ENCODE measurements at regions not wholly inside any gene's neighbourhood (a gene's known extent, or its start where the extent isn't known, plus 50 kb on each side); places are given as distances from the start of the nearest gene placed in this dataset.

DNA sequence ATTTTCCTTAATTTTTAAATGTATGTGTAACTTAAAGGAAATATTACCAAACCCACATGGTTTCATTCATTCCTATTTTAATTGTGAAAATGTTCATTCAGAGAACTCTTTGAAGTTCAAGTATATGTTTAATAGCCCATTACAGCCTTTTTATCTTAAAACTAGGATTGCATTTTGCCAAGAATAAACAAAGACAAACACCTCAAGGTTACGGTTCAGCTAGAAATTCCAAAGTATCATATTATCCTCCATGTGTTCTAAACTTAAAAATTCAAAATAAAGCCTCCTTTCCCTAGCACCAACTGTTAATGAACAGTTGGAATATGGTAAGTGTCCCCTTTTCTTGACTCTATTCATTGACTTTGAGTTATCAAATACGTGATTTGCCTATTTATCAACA, 215.6 kb upstream of the SEMA3E start:
- peaks cover 64% of the 10 kb centered on the region for H3K27me3 Mint-ChIP-seq (ENCODE audit: insufficient read depth, unreplicated experiment)
- H3K36me3 Mint-ChIP-seq (ENCODE audit: insufficient read depth, unreplicated experiment), result no peaks in the 10 kb centered on the region
- intact Hi-C loops (cut with micrococcal nuclease), result no loop called here
- H3K27ac Mint-ChIP-seq (ENCODE audit: low read depth, unreplicated experiment), result no peak overlapping the region
- CTCF ChIA-PET, result interaction anchor here (0.8 kb wide), 1 partner anchor 19 kb away, joined by 3 read pairs; no protein-coding TSS in a partner anchor
- no peak for DNase-seq (ENCODE audit: unreplicated experiment)
- POLR2A ChIA-PET, result no interaction called here
- H3K4me1 Mint-ChIP-seq (ENCODE audit: insufficient read depth, unreplicated experiment), result no peaks in the 10 kb centered on the region
- H3K4me3 Mint-ChIP-seq (ENCODE audit: unreplicated experiment), result no peak overlapping the region
- BruUV-seq (replicated peaks), result no TSS peak
- TF ChIP-seq, protein P1, sequence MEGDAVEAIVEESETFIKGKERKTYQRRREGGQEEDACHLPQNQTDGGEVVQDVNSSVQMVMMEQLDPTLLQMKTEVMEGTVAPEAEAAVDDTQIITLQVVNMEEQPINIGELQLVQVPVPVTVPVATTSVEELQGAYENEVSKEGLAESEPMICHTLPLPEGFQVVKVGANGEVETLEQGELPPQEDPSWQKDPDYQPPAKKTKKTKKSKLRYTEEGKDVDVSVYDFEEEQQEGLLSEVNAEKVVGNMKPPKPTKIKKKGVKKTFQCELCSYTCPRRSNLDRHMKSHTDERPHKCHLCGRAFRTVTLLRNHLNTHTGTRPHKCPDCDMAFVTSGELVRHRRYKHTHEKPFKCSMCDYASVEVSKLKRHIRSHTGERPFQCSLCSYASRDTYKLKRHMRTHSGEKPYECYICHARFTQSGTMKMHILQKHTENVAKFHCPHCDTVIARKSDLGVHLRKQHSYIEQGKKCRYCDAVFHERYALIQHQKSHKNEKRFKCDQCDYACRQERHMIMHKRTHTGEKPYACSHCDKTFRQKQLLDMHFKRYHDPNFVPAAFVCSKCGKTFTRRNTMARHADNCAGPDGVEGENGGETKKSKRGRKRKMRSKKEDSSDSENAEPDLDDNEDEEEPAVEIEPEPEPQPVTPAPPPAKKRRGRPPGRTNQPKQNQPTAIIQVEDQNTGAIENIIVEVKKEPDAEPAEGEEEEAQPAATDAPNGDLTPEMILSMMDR (IDR thresholded peaks at IDR 0.05; ENCODE audit: unreplicated experiment), result no peak
- H3K9me3 Mint-ChIP-seq (ENCODE audit: unreplicated experiment), result no peaks in the 10 kb centered on the region

DNA sequence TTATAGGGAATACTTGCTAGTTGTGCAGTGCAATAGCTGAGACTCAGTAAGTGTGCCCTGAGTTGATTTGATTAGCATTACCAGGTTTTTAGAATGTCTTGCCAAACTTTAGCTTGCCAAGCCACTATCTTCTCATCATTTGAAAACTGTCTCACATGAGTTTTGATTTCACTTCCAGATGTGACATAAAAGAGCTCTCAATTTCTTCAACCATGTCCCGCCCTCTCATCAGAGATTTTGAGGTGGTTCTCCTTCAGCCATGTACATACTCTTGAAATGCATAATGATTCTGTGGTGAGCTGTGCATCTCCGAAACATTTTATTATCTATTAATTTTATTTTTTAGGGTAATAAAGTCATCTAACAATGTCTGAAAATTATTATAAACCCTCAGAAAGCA, 215.0 kb upstream of the SEMA3E start:
- H3K4me1 Mint-ChIP-seq (ENCODE audit: insufficient read depth, unreplicated experiment), result no peaks in the 10 kb centered on the region
- peaks cover 60% of the 10 kb centered on the region for H3K27me3 Mint-ChIP-seq (ENCODE audit: insufficient read depth, unreplicated experiment)
- POLR2A ChIA-PET, result no interaction called here
- no peak overlapping the region for H3K27ac Mint-ChIP-seq (ENCODE audit: low read depth, unreplicated experiment)
- no peak overlapping the region for H3K4me3 Mint-ChIP-seq (ENCODE audit: unreplicated experiment)
- CTCF ChIA-PET, result interaction anchor here (0.6 to 0.8 kb wide), 2 partner anchors 20 to 279 kb away, joined by 3 read pairs; no protein-coding TSS in a partner anchor
- DNase-seq (ENCODE audit: unreplicated experiment), result no peak
- H3K9me3 Mint-ChIP-seq (ENCODE audit: unreplicated experiment), result no peaks in the 10 kb centered on the region
- TF ChIP-seq, protein P1 (IDR thresholded peaks at IDR 0.05; ENCODE audit: unreplicated experiment), result no peak
- intact Hi-C loops (cut with micrococcal nuclease), result no loop called here
- BruUV-seq (replicated peaks), result no TSS peak
- no peaks in the 10 kb centered on the region for H3K36me3 Mint-ChIP-seq (ENCODE audit: insufficient read depth, unreplicated experiment)

DNA sequence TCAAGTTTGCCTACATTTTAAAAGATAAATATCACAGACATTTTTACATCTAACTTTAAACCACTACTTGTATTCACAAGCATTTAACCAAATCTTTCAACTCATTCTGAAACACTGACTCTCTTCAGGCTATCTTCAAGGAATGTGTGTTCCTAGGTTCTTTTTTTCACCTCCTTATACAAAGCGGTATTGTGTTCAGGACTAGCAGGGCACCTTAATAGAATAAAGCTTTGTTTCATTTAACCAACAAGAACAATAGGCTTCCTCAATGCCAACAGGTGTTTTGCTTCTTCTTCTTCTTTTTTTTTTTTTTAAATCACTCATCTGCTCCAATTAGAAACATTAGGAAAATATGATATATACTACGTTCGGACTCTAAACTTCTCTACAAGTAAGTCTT, 212.9 kb upstream of the SEMA3E start:
- ChIA-PET POLR2A (no interaction called here), CTCF (interaction anchor here (0.7 kb wide), 1 partner anchor 421 kb away, joined by 3 read pairs; no protein-coding TSS in a partner anchor)
- H3K27ac Mint-ChIP-seq (ENCODE audit: low read depth, unreplicated experiment), result no peak overlapping the region
- intact Hi-C loops (cut with micrococcal nuclease), result no loop called here
- TF ChIP-seq, protein P1 (IDR thresholded peaks at IDR 0.05; ENCODE audit: unreplicated experiment), result no peak
- H3K4me3 Mint-ChIP-seq (ENCODE audit: unreplicated experiment), result no peak overlapping the region
- H3K9me3 Mint-ChIP-seq (ENCODE audit: unreplicated experiment), result no peaks in the 10 kb centered on the region
- no peaks in the 10 kb centered on the region for H3K4me1 Mint-ChIP-seq (ENCODE audit: insufficient read depth, unreplicated experiment)
- no peaks in the 10 kb centered on the region for H3K36me3 Mint-ChIP-seq (ENCODE audit: insufficient read depth, unreplicated experiment)
- no TSS peak for BruUV-seq (replicated peaks)
- no peak for DNase-seq (ENCODE audit: unreplicated experiment)
- H3K27me3 Mint-ChIP-seq (ENCODE audit: insufficient read depth, unreplicated experiment), result peaks cover 40% of the 10 kb centered on the region

DNA sequence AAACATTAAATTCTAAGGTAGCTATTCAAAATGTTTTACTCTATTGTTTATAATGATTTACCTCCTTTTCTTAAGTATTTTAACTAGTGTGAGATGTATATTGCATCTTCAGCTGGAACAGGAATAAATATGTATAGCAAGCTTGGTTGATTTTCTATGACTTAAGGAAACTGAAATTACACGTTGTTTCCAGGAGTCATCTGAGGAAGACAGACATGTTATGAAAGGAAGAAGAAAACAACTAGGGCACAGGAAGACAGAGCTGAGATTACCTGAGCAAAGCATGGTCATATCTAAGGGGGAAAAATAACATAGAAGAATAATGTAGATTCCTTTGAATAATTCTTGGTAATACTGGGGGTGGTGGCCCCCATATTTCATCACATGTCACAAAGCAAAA, 210.9 kb upstream of the SEMA3E start:
- no TSS peak for BruUV-seq (replicated peaks)
- H3K4me1 Mint-ChIP-seq (ENCODE audit: insufficient read depth, unreplicated experiment), result no peaks in the 10 kb centered on the region
- no peaks in the 10 kb centered on the region for H3K9me3 Mint-ChIP-seq (ENCODE audit: unreplicated experiment)
- CTCF ChIA-PET, result interaction anchor here (0.6 kb wide), 1 partner anchor 26 kb away, joined by 3 read pairs; no protein-coding TSS in a partner anchor
- POLR2A ChIA-PET, result no interaction called here
- intact Hi-C loops (cut with micrococcal nuclease), result no loop called here
- TF ChIP-seq, protein P1 (IDR thresholded peaks at IDR 0.05; ENCODE audit: unreplicated experiment), result no peak
- no peak overlapping the region for H3K4me3 Mint-ChIP-seq (ENCODE audit: unreplicated experiment)
- peaks cover 32% of the 10 kb centered on the region for H3K27me3 Mint-ChIP-seq (ENCODE audit: insufficient read depth, unreplicated experiment)
- H3K36me3 Mint-ChIP-seq (ENCODE audit: insufficient read depth, unreplicated experiment), result no peaks in the 10 kb centered on the region
- H3K27ac Mint-ChIP-seq (ENCODE audit: low read depth, unreplicated experiment), result no peak overlapping the region
- DNase-seq (ENCODE audit: unreplicated experiment), result no peak
